ENCODE measurements at regions not wholly inside any gene's neighbourhood (a gene's known extent, or its start where the extent isn't known, plus 50 kb on each side); places are given as distances from the start of the nearest gene placed in this dataset.

DNA sequence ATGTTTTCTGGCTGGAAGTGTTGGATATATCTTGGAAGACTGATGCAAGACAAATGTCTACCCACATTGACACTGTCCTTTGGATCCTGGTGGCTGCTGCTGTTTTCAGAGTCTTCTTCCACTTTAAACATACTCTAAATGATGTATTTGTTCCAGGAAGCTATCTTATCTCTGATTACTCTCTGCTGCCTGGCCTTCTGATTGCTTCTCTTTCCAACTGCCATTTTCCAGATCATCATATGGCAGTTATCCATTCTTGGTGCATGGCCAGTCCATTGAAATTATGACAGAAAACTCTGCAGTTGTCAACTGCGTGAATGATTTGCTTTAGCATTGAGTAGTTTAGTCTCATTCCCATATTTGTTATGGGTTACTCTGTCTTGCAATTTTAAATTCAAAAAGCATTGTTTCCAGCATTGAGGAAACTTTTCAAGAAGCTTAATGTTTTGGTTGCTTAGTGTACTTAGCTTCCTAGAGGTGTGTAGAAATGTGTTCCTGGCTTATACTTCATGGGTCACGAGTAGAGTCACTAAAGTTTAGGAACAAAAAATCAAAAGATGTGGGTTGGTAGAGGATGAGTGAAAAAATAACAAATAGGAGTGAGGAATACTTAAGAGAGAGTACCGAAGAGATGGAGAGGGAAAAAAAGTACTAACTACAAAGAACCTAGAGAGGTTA is 268.3 kb upstream of the MTPN start:
- Histone ChIP-seq H3K4me1 (no peaks in the 10 kb centered on the region), H3K9me3 (no peaks in the 10 kb centered on the region), H3K27me3 (replicated peaks in 1 of 7) (no peaks in the 10 kb centered on the region), H3K27ac (no peak overlapping the region), H3K36me3 (no peaks in the 10 kb centered on the region), H3K4me3 (no peak overlapping the region)
- 69 to 83% (median 80%) methylated on average over 3 of the region's 3 CpGs for WGBS, 5 donors
- TF ChIP-seq POLR2AphosphoS5 (IDR thresholded peaks at IDR 0.05) (no peak), POLR2A (IDR thresholded peaks at IDR 0.05) (no peak)
- TF ChIP-seq, protein P1, sequence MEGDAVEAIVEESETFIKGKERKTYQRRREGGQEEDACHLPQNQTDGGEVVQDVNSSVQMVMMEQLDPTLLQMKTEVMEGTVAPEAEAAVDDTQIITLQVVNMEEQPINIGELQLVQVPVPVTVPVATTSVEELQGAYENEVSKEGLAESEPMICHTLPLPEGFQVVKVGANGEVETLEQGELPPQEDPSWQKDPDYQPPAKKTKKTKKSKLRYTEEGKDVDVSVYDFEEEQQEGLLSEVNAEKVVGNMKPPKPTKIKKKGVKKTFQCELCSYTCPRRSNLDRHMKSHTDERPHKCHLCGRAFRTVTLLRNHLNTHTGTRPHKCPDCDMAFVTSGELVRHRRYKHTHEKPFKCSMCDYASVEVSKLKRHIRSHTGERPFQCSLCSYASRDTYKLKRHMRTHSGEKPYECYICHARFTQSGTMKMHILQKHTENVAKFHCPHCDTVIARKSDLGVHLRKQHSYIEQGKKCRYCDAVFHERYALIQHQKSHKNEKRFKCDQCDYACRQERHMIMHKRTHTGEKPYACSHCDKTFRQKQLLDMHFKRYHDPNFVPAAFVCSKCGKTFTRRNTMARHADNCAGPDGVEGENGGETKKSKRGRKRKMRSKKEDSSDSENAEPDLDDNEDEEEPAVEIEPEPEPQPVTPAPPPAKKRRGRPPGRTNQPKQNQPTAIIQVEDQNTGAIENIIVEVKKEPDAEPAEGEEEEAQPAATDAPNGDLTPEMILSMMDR (IDR thresholded peaks at IDR 0.05 in 8 of 11, conservative IDR thresholded peaks at IDR 0.05 in 3 of 11): no peak
- intact Hi-C loops (cut with DNase I; ENCODE audit: low total_unique reads): no loop called here
- DNase-seq: no peak

DNA sequence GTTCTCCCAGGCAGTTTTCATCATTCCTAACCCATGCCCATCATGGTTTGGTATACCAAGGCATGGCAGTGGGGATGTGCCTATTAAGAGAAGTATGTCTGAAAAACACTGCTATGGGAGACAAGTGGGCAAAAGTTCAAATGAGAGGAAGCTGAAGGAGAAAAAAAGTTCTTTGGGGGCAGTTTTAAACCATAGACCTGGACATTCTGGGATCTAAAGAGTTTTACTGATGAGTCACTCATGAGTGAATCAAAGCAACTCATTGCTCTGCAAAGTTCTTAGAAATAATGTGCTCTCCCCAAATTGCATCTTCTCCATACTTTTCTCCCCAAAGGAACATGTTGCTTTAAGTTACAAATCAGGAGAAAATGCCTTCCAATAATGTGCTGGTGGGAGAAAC is 256.9 kb upstream of the MTPN start:
- Histone ChIP-seq H3K27ac (no peak overlapping the region), H3K4me3 (no peak overlapping the region), H3K9me3 (peaks cover 0 to 67% (median 46%) of the 10 kb centered on the region in 8 donors), H3K27me3 (replicated peaks in 1 of 7) (no peaks in the 10 kb centered on the region), H3K4me1 (no peaks in the 10 kb centered on the region), H3K36me3 (no peaks in the 10 kb centered on the region)
- TF ChIP-seq POLR2AphosphoS5 (IDR thresholded peaks at IDR 0.05) (no peak), POLR2A (IDR thresholded peaks at IDR 0.05) (no peak)
- TF ChIP-seq, protein P1 (IDR thresholded peaks at IDR 0.05 in 8 of 11, conservative IDR thresholded peaks at IDR 0.05 in 3 of 11): no peak
- no peak for DNase-seq
- intact Hi-C loops (cut with DNase I; ENCODE audit: low total_unique reads): no loop called here

DNA sequence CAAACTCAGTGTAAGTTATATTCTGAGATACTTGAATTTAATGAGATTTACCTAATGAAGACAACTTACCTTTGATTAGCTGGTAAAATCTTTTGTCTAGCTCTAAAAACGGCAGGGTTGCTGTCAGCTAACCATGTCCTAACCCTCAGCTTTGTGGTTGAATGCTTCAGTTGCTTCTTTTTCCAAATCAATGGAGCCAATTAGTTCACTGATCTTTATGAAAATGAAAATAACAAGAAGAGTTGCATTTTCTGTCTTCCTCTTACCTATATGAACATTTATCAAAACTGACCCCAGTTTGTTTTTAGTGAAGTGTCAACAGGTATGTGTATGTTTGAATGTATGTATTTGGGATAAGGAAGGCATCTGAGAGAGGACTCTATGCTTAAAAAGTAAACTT is 253.1 kb upstream of the MTPN start:
- H3K27me3 ChIP-seq (replicated peaks in 1 of 7): no peaks in the 10 kb centered on the region
- no peak overlapping the region for H3K27ac ChIP-seq
- TF ChIP-seq POLR2AphosphoS5 (IDR thresholded peaks at IDR 0.05): no peak
- TF ChIP-seq, protein P1 (IDR thresholded peaks at IDR 0.05 in 8 of 11, conservative IDR thresholded peaks at IDR 0.05 in 3 of 11): no peak
- TF ChIP-seq POLR2A (IDR thresholded peaks at IDR 0.05): no peak
- H3K4me1 ChIP-seq: no peaks in the 10 kb centered on the region
- no peaks in the 10 kb centered on the region for H3K36me3 ChIP-seq
- DNase-seq: no peak
- H3K9me3 ChIP-seq: peaks cover 0 to 65% (median 46%) of the 10 kb centered on the region in 8 donors
- H3K4me3 ChIP-seq: no peak overlapping the region
- WGBS, 5 donors: 46 to 48% (median 47%) methylated on average over 1 of the region's 1 CpG
- intact Hi-C loops (cut with DNase I; ENCODE audit: low total_unique reads): no loop called here

DNA sequence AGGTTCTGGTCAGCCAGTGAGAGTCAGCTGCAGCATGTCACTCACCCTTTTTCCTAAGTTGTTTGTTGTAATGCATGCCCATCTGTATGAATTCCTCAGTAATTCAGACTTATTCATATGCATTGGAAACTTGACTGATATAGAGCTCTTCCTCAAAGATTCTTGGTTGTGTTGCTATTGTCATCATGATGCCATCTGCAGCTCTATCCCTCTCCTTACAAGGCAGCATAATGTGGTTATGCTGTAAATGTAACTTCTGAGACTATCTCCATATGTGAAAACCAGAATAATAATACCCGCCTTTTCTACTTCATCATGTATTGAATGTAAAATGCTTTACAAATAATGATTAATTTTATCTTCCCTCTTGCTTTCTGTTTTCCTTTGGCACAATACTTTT is 252.6 kb upstream of the MTPN start:
- H3K27me3 ChIP-seq (replicated peaks in 1 of 7): no peaks in the 10 kb centered on the region
- TF ChIP-seq POLR2A (IDR thresholded peaks at IDR 0.05) (no peak), POLR2AphosphoS5 (IDR thresholded peaks at IDR 0.05) (no peak)
- TF ChIP-seq, protein P1 (IDR thresholded peaks at IDR 0.05 in 8 of 11, conservative IDR thresholded peaks at IDR 0.05 in 3 of 11): no peak
- intact Hi-C loops (cut with DNase I; ENCODE audit: low total_unique reads): no loop called here
- H3K9me3 ChIP-seq: peaks cover 0 to 68% (median 46%) of the 10 kb centered on the region in 8 donors
- H3K4me1 ChIP-seq: no peaks in the 10 kb centered on the region
- no peaks in the 10 kb centered on the region for H3K36me3 ChIP-seq
- no peak for DNase-seq
- H3K4me3 ChIP-seq: no peak overlapping the region
- WGBS, 5 donors: 91 to 100% (median 93%) methylated on average over 1 of the region's 1 CpG
- no peak overlapping the region for H3K27ac ChIP-seq
